A673 (cell line): ENCODE measurements at regions not wholly inside any gene's neighbourhood (a gene's known extent, or its start where the extent isn't known, plus 50 kb on each side); places are given as distances from the start of the nearest gene placed in this dataset.

Source experiments
- CTCF ChIP-seq: fragments of 300-800, 200-600 bp; sonication (generic); conservative IDR thresholded peaks from 2 replicates; pipeline ENCODE4 v1.5.1; 2017; ENCODE audit warnings: low read depth, mild to moderate bottlenecking, antibody characterized with exemption, low read length, moderate library complexity, mixed read lengths
- EZH2 ChIP-seq: fragments of 200-600 bp; sonication (generic); IDR thresholded peaks from 2 replicates; pipeline ENCODE4 v1.6.1; 2017; ENCODE audit warnings: borderline replicate concordance, low read depth, mild to moderate bottlenecking, mixed read lengths, antibody characterized with exemption, low read length; ENCODE audit not compliant: poor library complexity, severe bottlenecking

- TF ChIP-seq CTCF: no peak
- no peak for TF ChIP-seq EZH2
Observed at GRCh38 chr10:107244122-107244521, 79.6 kb upstream of the SORCS1 start.
